ENCODE measurements at regions not wholly inside any gene's neighbourhood (a gene's known extent, or its start where the extent isn't known, plus 50 kb on each side); places are given as distances from the start of the nearest gene placed in this dataset.

DNA sequence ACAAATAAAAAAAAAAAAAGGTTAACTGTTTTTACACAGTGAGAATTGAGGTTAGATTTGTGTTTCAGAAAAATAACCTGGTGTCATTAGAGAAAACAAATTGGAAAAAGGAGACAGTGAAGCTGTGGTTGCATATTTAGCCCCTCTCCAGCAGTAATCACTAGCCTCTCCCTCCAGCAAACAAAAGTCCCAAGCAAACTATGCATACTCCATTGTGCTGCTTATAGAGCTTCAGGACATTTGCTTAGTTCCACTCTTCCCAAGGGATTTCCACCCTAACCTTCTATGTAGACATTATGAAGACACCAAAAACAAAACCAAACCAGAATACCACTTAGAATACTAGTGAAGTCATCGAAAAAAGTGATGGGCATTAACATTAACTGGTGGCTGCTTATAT is 534.2 kb upstream of the CDH2 start:
- no peak overlapping the region for H3K4me3 ChIP-seq (ENCODE audit: low read length in 2 of 2)
- H3K27ac ChIP-seq (ENCODE audit: low read depth in 2 of 2, low read length in 2 of 2) = no peak overlapping the region
- no peaks in the 10 kb centered on the region for H3K4me1 ChIP-seq (ENCODE audit: control insufficient read depth in 2 of 2, insufficient read depth in 2 of 2, low read length in 2 of 2)
- no peak overlapping the region for H3K9ac ChIP-seq (ENCODE audit: low read depth in 1 of 2, low read length in 2 of 2)
- peaks cover 0 to 3% of the 10 kb centered on the region in 2 donors for H3K9me3 ChIP-seq (ENCODE audit: control insufficient read depth in 2 of 2, low read length in 2 of 2)
- no peaks in the 10 kb centered on the region for H3K27me3 ChIP-seq (ENCODE audit: control insufficient read depth in 2 of 2, insufficient read depth in 2 of 2, low read length in 2 of 2)
- no peaks in the 10 kb centered on the region for H3K36me3 ChIP-seq (ENCODE audit: control insufficient read depth in 2 of 2, insufficient read depth in 2 of 2, low read length in 2 of 2)

DNA sequence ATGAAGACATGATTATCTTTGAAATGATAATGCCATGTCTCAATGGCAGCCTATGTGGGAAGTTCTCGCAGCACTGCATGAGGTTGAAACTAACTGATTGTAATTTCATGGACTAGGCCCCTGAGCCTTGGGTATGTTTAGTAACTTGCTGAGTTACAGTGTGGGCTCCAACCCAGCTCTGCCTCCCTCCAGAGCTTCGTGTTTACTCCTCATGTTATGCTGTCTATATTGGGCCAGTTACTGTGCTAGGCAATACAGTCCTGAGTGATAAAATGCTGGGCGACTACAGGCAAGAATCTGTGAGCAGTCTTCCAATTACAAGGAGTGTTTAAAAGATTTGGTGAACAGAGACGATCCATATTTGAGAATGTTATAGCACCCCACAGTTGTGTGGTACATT is 530.1 kb upstream of the CDH2 start:
- H3K9ac ChIP-seq (ENCODE audit: low read depth in 1 of 2, low read length in 2 of 2) = no peak overlapping the region
- no peak overlapping the region for H3K27ac ChIP-seq (ENCODE audit: low read depth in 2 of 2, low read length in 2 of 2)
- H3K4me3 ChIP-seq (ENCODE audit: low read length in 2 of 2) = no peak overlapping the region
- no peaks in the 10 kb centered on the region for H3K4me1 ChIP-seq (ENCODE audit: control insufficient read depth in 2 of 2, insufficient read depth in 2 of 2, low read length in 2 of 2)
- no peaks in the 10 kb centered on the region for H3K27me3 ChIP-seq (ENCODE audit: control insufficient read depth in 2 of 2, insufficient read depth in 2 of 2, low read length in 2 of 2)
- no peaks in the 10 kb centered on the region for H3K9me3 ChIP-seq (ENCODE audit: control insufficient read depth in 2 of 2, low read length in 2 of 2)
- H3K36me3 ChIP-seq (ENCODE audit: control insufficient read depth in 2 of 2, insufficient read depth in 2 of 2, low read length in 2 of 2) = no peaks in the 10 kb centered on the region

DNA sequence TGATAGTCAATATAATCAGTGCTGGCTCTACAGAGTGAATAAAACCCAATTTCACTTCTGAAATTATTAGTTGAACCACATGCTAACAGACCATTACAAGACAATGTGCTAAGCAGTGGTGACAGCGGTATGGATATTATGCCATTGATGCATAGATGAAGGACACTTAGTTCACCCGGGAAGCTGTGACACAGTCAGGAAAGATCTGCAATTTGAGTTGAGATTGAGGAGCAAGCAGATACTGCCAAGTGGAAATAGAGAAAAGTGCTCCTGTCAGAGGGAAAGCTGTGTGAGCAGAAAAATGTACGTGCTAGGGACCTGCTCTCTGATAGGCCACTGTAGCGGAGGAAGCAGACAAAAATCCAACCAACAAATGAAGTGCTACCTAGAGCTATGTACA is 529.5 kb upstream of the CDH2 start:
- H3K27me3 ChIP-seq (ENCODE audit: control insufficient read depth in 2 of 2, insufficient read depth in 2 of 2, low read length in 2 of 2) = no peaks in the 10 kb centered on the region
- no peaks in the 10 kb centered on the region for H3K4me1 ChIP-seq (ENCODE audit: control insufficient read depth in 2 of 2, insufficient read depth in 2 of 2, low read length in 2 of 2)
- H3K4me3 ChIP-seq (ENCODE audit: low read length in 2 of 2) = no peak overlapping the region
- H3K9me3 ChIP-seq (ENCODE audit: control insufficient read depth in 2 of 2, low read length in 2 of 2) = no peaks in the 10 kb centered on the region
- H3K27ac ChIP-seq (ENCODE audit: low read depth in 2 of 2, low read length in 2 of 2) = no peak overlapping the region
- no peak overlapping the region for H3K9ac ChIP-seq (ENCODE audit: low read depth in 1 of 2, low read length in 2 of 2)
- H3K36me3 ChIP-seq (ENCODE audit: control insufficient read depth in 2 of 2, insufficient read depth in 2 of 2, low read length in 2 of 2) = no peaks in the 10 kb centered on the region

DNA sequence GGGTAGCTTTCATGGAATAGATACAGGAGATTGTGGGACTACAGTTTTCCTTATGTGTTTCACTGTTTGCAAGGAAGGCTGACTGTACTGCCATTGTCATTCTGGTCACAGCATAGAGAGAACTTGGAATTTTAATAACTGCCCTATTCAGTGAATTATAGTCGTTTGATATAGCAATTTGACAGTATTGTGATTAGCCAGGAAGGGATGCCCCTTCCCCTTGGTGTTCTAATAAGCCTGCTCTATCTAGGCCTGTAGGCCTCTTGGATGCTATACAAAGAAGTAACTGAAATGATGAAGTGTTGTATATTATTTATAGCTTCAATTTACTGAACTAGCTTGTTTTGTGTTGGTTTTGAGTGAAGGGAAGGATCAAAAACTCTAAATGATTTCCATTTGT is 528.6 kb upstream of the CDH2 start:
- no peaks in the 10 kb centered on the region for H3K9me3 ChIP-seq (ENCODE audit: control insufficient read depth in 2 of 2, low read length in 2 of 2)
- no peaks in the 10 kb centered on the region for H3K36me3 ChIP-seq (ENCODE audit: control insufficient read depth in 2 of 2, insufficient read depth in 2 of 2, low read length in 2 of 2)
- H3K4me1 ChIP-seq (ENCODE audit: control insufficient read depth in 2 of 2, insufficient read depth in 2 of 2, low read length in 2 of 2) = no peaks in the 10 kb centered on the region
- no peaks in the 10 kb centered on the region for H3K27me3 ChIP-seq (ENCODE audit: control insufficient read depth in 2 of 2, insufficient read depth in 2 of 2, low read length in 2 of 2)
- no peak overlapping the region for H3K4me3 ChIP-seq (ENCODE audit: low read length in 2 of 2)
- no peak overlapping the region for H3K9ac ChIP-seq (ENCODE audit: low read depth in 1 of 2, low read length in 2 of 2)
- H3K27ac ChIP-seq (ENCODE audit: low read depth in 2 of 2, low read length in 2 of 2) = no peak overlapping the region

DNA sequence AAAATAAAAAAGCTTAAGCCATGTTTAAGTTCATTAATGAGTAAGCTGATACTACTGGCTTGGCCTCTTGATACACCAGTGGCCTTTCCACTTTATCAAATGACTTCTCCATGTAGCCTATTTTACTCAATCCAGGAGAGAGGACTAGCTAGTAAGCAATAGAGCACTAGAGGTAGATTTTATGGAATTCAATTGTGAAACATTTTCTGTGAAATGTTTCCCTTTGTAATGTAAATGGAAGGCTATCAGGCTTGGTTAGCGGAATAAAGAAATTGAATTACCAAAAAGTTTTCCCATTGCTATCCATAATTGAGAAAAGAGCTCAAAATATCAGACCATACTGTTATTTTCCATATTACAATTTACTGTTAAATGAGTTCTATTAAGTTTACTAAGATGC is 515.4 kb upstream of the CDH2 start:
- no peak overlapping the region for H3K9ac ChIP-seq (ENCODE audit: low read depth in 1 of 2, low read length in 2 of 2)

DNA sequence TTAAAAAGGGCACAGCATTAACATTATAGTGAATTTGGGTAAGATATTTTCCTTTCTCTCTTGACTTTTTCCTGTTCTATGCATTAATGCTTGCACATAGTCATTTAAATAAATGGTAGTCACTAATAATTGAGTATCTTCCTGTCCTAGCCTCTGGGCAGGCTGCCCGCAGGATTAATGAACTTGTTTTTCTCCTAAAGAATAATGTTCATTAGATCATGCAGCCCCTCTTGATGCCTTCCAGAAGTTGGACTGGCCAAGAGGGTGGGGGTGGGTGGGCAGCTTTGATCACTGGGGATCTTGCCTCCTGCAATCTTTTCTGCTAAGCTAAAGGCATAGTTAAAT is 514.5 kb upstream of the CDH2 start:
- no peak overlapping the region for H3K27ac ChIP-seq (ENCODE audit: low read depth in 2 of 2, low read length in 2 of 2)
- no peak overlapping the region for H3K4me3 ChIP-seq (ENCODE audit: low read length in 2 of 2)
- H3K4me1 ChIP-seq (ENCODE audit: control insufficient read depth in 2 of 2, insufficient read depth in 2 of 2, low read length in 2 of 2) = no peaks in the 10 kb centered on the region
- no peaks in the 10 kb centered on the region for H3K9me3 ChIP-seq (ENCODE audit: control insufficient read depth in 2 of 2, low read length in 2 of 2)
- no peaks in the 10 kb centered on the region for H3K36me3 ChIP-seq (ENCODE audit: control insufficient read depth in 2 of 2, insufficient read depth in 2 of 2, low read length in 2 of 2)
- no peaks in the 10 kb centered on the region for H3K27me3 ChIP-seq (ENCODE audit: control insufficient read depth in 2 of 2, insufficient read depth in 2 of 2, low read length in 2 of 2)
- H3K9ac ChIP-seq (ENCODE audit: low read depth in 1 of 2, low read length in 2 of 2) = no peak overlapping the region

More for the DNA sequence above, 515.4 kb upstream of the CDH2 start:
- no peak overlapping the region for H3K4me3 ChIP-seq (ENCODE audit: low read length in 2 of 2)
- no peaks in the 10 kb centered on the region for H3K4me1 ChIP-seq (ENCODE audit: control insufficient read depth in 2 of 2, insufficient read depth in 2 of 2, low read length in 2 of 2)
- no peaks in the 10 kb centered on the region for H3K9me3 ChIP-seq (ENCODE audit: control insufficient read depth in 2 of 2, low read length in 2 of 2)
- H3K36me3 ChIP-seq (ENCODE audit: control insufficient read depth in 2 of 2, insufficient read depth in 2 of 2, low read length in 2 of 2) = no peaks in the 10 kb centered on the region
- no peak overlapping the region for H3K27ac ChIP-seq (ENCODE audit: low read depth in 2 of 2, low read length in 2 of 2)
- no peaks in the 10 kb centered on the region for H3K27me3 ChIP-seq (ENCODE audit: control insufficient read depth in 2 of 2, insufficient read depth in 2 of 2, low read length in 2 of 2)

DNA sequence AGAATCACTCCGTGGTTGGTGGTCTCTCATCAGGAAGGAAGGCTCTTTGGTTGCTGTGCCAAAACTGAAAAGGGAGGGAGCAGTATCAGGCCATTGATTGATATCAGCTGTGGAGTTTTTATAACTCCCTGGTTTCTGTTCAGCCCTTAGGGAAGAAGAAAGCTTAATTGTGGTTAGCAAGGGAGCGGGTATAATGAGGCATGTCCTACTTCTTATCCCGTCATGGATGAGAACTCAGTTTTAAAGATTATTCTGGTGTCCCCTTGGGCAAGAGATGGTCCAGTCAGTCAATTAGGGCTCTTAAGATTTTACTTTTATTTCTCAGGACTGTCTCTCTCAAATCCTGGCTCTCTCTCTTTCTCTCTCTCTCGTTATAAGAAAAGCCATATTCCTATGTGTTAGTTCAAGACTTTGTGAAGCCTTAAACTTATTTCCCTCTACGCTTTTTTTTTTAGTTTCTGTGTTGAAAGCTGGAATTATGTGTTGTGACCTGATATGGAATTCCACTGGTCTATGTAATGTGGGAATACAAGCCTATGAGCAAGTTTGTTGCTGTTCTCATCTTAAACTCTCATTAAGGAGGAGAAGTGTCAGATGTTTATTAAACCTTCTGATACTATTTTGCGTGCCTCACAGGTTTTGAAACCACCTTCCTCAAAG is 514.0 kb upstream of the CDH2 start:
- Histone ChIP-seq H3K9me3 (ENCODE audit: control insufficient read depth in 2 of 2, low read length in 2 of 2) (no peaks in the 10 kb centered on the region), H3K27me3 (ENCODE audit: control insufficient read depth in 2 of 2, insufficient read depth in 2 of 2, low read length in 2 of 2) (no peaks in the 10 kb centered on the region), H3K4me3 (ENCODE audit: low read length in 2 of 2) (no peak overlapping the region), H3K9ac (ENCODE audit: low read depth in 1 of 2, low read length in 2 of 2) (no peak overlapping the region), H3K4me1 (ENCODE audit: control insufficient read depth in 2 of 2, insufficient read depth in 2 of 2, low read length in 2 of 2) (no peaks in the 10 kb centered on the region), H3K27ac (ENCODE audit: low read depth in 2 of 2, low read length in 2 of 2) (no peak overlapping the region), H3K36me3 (ENCODE audit: control insufficient read depth in 2 of 2, insufficient read depth in 2 of 2, low read length in 2 of 2) (no peaks in the 10 kb centered on the region)

DNA sequence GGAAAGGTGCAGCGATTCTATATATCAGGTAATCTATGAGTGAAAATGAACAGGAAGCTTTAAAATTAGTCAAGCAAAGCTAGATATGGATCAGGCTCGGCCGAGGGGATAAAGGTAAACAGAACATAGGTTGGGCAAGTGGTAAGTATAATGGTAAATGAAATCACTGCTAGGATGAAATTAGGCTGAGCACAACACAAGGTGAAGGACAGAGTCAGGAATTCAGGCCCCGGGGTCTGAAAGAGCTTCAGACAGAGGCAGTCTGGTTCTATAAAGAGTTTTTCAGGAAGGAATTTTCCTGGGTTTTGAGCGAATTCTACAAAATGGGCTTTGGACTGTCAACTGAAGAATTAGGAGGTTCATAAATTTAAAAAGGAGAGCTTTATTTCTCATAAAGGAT is 513.2 kb upstream of the CDH2 start:
- Histone ChIP-seq H3K4me1 (ENCODE audit: control insufficient read depth in 2 of 2, insufficient read depth in 2 of 2, low read length in 2 of 2) (no peaks in the 10 kb centered on the region), H3K9me3 (ENCODE audit: control insufficient read depth in 2 of 2, low read length in 2 of 2) (no peaks in the 10 kb centered on the region), H3K27me3 (ENCODE audit: control insufficient read depth in 2 of 2, insufficient read depth in 2 of 2, low read length in 2 of 2) (no peaks in the 10 kb centered on the region), H3K9ac (ENCODE audit: low read depth in 1 of 2, low read length in 2 of 2) (no peak overlapping the region), H3K4me3 (ENCODE audit: low read length in 2 of 2) (no peak overlapping the region), H3K36me3 (ENCODE audit: control insufficient read depth in 2 of 2, insufficient read depth in 2 of 2, low read length in 2 of 2) (no peaks in the 10 kb centered on the region), H3K27ac (ENCODE audit: low read depth in 2 of 2, low read length in 2 of 2) (no peak overlapping the region)

DNA sequence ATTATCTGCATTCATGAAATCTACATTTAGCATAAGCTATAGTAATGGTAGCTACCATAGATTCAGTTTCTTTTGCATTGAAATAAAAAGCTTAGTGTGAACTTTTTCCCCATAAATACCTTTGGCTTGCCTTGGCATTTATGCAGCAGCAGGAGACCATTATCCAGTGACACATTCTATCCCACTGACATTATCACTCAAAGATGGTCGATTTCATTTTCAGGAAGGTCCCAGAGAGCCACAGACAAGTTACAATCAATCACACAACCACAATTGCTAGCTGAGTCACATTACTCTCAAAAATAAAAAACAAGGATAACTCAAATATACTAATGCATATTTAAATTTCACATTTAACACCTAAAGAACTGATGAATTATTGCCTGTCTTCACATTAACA is 512.7 kb upstream of the CDH2 start:
- Histone ChIP-seq H3K4me1 (ENCODE audit: control insufficient read depth in 2 of 2, insufficient read depth in 2 of 2, low read length in 2 of 2) (no peaks in the 10 kb centered on the region), H3K4me3 (ENCODE audit: low read length in 2 of 2) (no peak overlapping the region), H3K27me3 (ENCODE audit: control insufficient read depth in 2 of 2, insufficient read depth in 2 of 2, low read length in 2 of 2) (no peaks in the 10 kb centered on the region), H3K27ac (ENCODE audit: low read depth in 2 of 2, low read length in 2 of 2) (no peak overlapping the region), H3K9me3 (ENCODE audit: control insufficient read depth in 2 of 2, low read length in 2 of 2) (no peaks in the 10 kb centered on the region), H3K9ac (ENCODE audit: low read depth in 1 of 2, low read length in 2 of 2) (no peak overlapping the region), H3K36me3 (ENCODE audit: control insufficient read depth in 2 of 2, insufficient read depth in 2 of 2, low read length in 2 of 2) (no peaks in the 10 kb centered on the region)

DNA sequence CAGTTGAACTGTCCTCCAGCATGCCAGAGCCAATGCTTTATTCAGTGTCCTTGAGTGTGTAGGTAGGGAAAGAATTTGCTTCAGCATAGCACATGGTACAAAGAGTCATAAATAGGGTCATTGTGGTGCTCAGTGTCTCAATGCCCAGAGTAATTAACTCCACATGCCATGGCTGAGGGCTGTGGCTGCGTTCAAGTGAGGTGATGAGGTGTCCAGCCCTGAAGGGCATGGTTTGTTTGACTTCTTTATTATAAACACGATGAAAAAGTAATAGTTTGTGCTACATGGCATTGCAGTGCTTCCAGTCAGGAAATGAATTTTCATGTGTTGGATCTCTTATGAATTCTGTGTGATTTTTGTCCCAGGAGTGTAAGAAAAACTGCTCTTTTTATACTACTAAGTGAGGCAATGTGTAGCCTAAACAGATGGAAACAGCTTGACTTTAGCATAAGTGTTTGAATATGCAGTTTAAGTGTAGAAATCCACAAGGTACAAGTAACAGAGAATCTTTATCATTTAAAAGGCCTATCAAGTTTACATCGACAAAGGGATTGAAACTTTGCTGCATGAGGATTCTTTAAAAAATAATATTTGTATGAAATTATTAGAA is 507.9 kb upstream of the CDH2 start:
- no peaks in the 10 kb centered on the region for H3K36me3 ChIP-seq (ENCODE audit: control insufficient read depth in 2 of 2, insufficient read depth in 2 of 2, low read length in 2 of 2)
- no peak overlapping the region for H3K9ac ChIP-seq (ENCODE audit: low read depth in 1 of 2, low read length in 2 of 2)
- no peaks in the 10 kb centered on the region for H3K4me1 ChIP-seq (ENCODE audit: control insufficient read depth in 2 of 2, insufficient read depth in 2 of 2, low read length in 2 of 2)
- H3K27me3 ChIP-seq (ENCODE audit: control insufficient read depth in 2 of 2, insufficient read depth in 2 of 2, low read length in 2 of 2) = no peaks in the 10 kb centered on the region
- no peak overlapping the region for H3K27ac ChIP-seq (ENCODE audit: low read depth in 2 of 2, low read length in 2 of 2)
- no peaks in the 10 kb centered on the region for H3K9me3 ChIP-seq (ENCODE audit: control insufficient read depth in 2 of 2, low read length in 2 of 2)
- H3K4me3 ChIP-seq (ENCODE audit: low read length in 2 of 2) = no peak overlapping the region

All from mucosa of rectum (tissue), 2 donors.